ENCODE measurements at regions not wholly inside any gene's neighbourhood (a gene's known extent, or its start where the extent isn't known, plus 50 kb on each side); places are given as distances from the start of the nearest gene placed in this dataset.

GRCh38 chr3:106035619-106036018 lies 166.8 kb upstream of the CBLB start:
- Mint-ChIP-seq H3K27me3 (ENCODE audit: insufficient read depth, low read depth, poor library complexity) (peaks cover 3% of the 10 kb centered on the region), H3K4me3 (no peak overlapping the region), H3K36me3 (ENCODE audit: low read depth) (no peaks in the 10 kb centered on the region; the same call in 2 of the 3 replicates), H3K9me3 (no peaks in the 10 kb centered on the region), H3K4me1 (no peaks in the 10 kb centered on the region), H3K27ac (no peak overlapping the region)
- Histone ChIP-seq H3K79me2 (replicated peaks; ENCODE audit: insufficient read depth) (no peaks in the 10 kb centered on the region), H2AFZ (no peak overlapping the region), H3F3A (replicated peaks; ENCODE audit: low read depth) (no peaks in the 10 kb centered on the region), H3K27me3 (ENCODE audit: insufficient read depth) (no peaks in the 10 kb centered on the region), H4K20me1 (replicated peaks; ENCODE audit: insufficient read depth) (no peaks in the 10 kb centered on the region), H3K27ac (ENCODE audit: low read depth) (no peak overlapping the region), H3K4me3 (no peak overlapping the region), H3K4me1 (ENCODE audit: insufficient read depth) (no peaks in the 10 kb centered on the region), H3K4me2 (no peak overlapping the region), H3K36me3 (ENCODE audit: insufficient read depth) (no peaks in the 10 kb centered on the region), H3K9me2 (ENCODE audit: insufficient read depth) (no peaks in the 10 kb centered on the region)
- DNase-seq (ENCODE audit: low spot score), result no peak
- TF ChIP-seq EZH2 (IDR thresholded peaks at IDR 0.05; ENCODE audit: low read depth, unreplicated experiment), result no peak
- TF ChIP-seq POLR2AphosphoS5 (IDR thresholded peaks at IDR 0.05; ENCODE audit: low read depth), result no peak
- no peak for TF ChIP-seq ETS1 (IDR thresholded peaks at IDR 0.05)
- no peak for TF ChIP-seq ZNF331 (CRISPR knock-in tag; IDR thresholded peaks at IDR 0.05; ENCODE audit: low read depth)
- no peak for TF ChIP-seq ZNF462 (CRISPR knock-in tag; IDR thresholded peaks at IDR 0.05)
- no peak for TF ChIP-seq STAT1 (IDR thresholded peaks at IDR 0.05; ENCODE audit: unreplicated experiment)
- no peak for TF ChIP-seq CREB1 (CRISPR knock-in tag; IDR thresholded peaks at IDR 0.05; ENCODE audit: low read depth)
- no peak for TF ChIP-seq ZNF114 (CRISPR knock-in tag; IDR thresholded peaks at IDR 0.05)
- no peak for TF ChIP-seq REST (IDR thresholded peaks at IDR 0.05; ENCODE audit: unreplicated experiment)
- no peak for TF ChIP-seq NANOG (IDR thresholded peaks at IDR 0.05; ENCODE audit: borderline replicate concordance)
- no peak for TF ChIP-seq EZH2phosphoT487 (IDR thresholded peaks at IDR 0.05; ENCODE audit: unreplicated experiment)
- no peak for ATAC-seq

Data from GM23338 (cell line).